ENCODE measurements at regions not wholly inside any gene's neighbourhood (a gene's known extent, or its start where the extent isn't known, plus 50 kb on each side); places are given as distances from the start of the nearest gene placed in this dataset.

DNA sequence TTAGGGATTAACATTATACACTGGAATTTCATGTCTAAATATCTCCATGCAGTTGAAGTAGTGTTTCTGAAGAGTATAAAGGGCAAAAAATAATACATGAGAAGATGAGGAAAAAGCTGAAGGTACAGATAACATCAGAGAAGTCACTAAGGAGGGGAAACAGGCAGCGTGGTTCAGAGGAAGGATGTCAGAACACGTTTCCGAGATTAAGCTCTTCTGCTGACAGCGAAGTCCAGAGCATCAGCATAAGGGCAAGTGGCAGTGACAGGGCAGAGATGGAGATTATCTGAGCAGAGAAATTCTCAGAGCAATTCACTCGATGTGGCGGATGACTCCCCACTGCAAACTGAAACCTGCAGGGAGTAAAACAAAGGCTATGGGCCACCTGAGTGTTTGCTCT is 443.2 kb upstream of the FRG1 start:
- Histone ChIP-seq H3K79me1 (ENCODE audit: low read depth, low read length) (no peaks in the 10 kb centered on the region), H3K36me3 (replicated peaks in 1 of 2; ENCODE audit: control insufficient read depth in 2 of 2, insufficient read depth in 2 of 2, low read length in 2 of 2) (no peaks in the 10 kb centered on the region), H3K27ac (replicated peaks; ENCODE audit: low read length) (no peak overlapping the region), H3K4me3 (ENCODE audit: low read length in 2 of 2) (no peak overlapping the region), H3K4me1 (ENCODE audit: control insufficient read depth in 2 of 2, insufficient read depth in 1 of 2, low read depth in 1 of 2, low read length in 2 of 2) (no peaks in the 10 kb centered on the region), H2AK5ac (ENCODE audit: low read depth, low read length) (no peak overlapping the region), H2BK120ac (ENCODE audit: low read depth, low read length) (no peak overlapping the region), H2BK15ac (ENCODE audit: low read length) (no peak overlapping the region), H4K91ac (ENCODE audit: low read depth, low read length, poor library complexity) (no peak overlapping the region), H2BK12ac (ENCODE audit: low read length) (no peak overlapping the region), H3K4me2 (ENCODE audit: insufficient read depth, low read length, poor library complexity, severe bottlenecking) (no peak overlapping the region), H3K23ac (ENCODE audit: low read depth, low read length, poor library complexity) (no peak overlapping the region), H3K4ac (ENCODE audit: low read length) (no peak overlapping the region), H3K18ac (ENCODE audit: low read length) (no peak overlapping the region), H3K9me3 (replicated peaks in 1 of 2; ENCODE audit: control insufficient read depth in 2 of 2, insufficient read depth in 1 of 2, low read depth in 1 of 2, low read length in 2 of 2) (no peaks in the 10 kb centered on the region), H2AFZ (ENCODE audit: low read length) (no peak overlapping the region), H3K9ac (ENCODE audit: low read depth, low read length, poor library complexity) (no peak overlapping the region), H2BK5ac (ENCODE audit: low read length) (no peak overlapping the region), H3K27me3 (ENCODE audit: control insufficient read depth in 3 of 3, insufficient read depth in 3 of 3, low read depth in 1 of 3, low read length in 3 of 3) (no peaks in the 10 kb centered on the region), H4K8ac (ENCODE audit: low read depth, low read length) (no peak overlapping the region), H3K14ac (ENCODE audit: low read length) (no peak overlapping the region)
- WGBS, 2 donors (ENCODE audit: extremely low coverage in 2 of 2, insufficient read length in 2 of 2, insufficient replicate concordance in 1 of 2) = no CpG with 5 or more reads among the region's 6 CpGs
- no peak for DNase-seq (ENCODE audit: low spot score)

DNA sequence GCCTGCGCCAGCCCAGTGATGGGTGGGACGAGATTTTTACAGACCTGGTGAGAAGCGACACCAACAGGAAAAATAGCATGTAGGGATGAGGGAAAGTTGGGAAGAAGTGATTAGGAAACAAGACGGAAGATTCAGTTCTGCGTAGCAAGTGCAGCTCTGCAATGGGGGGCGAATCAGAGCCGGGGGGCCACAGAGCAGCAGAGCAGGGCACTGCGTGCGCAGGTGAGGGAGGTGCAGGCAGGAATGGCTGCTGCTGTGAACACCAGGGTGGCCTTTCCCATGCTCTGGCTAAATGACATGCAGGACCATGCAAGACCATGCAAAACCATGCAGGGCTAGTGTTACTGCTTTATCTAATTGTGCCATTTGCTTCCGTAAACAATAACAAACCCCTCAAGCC is 442.7 kb upstream of the FRG1 start:
- H4K8ac ChIP-seq (ENCODE audit: low read depth, low read length) = no peak overlapping the region
- H2AK5ac ChIP-seq (ENCODE audit: low read depth, low read length) = no peak overlapping the region
- H3K23ac ChIP-seq (ENCODE audit: low read depth, low read length, poor library complexity) = no peak overlapping the region
- no CpG with 5 or more reads among the region's 10 CpGs for WGBS, 2 donors (ENCODE audit: extremely low coverage in 2 of 2, insufficient read length in 2 of 2, insufficient replicate concordance in 1 of 2)
- H2BK120ac ChIP-seq (ENCODE audit: low read depth, low read length) = no peak overlapping the region
- H3K4me1 ChIP-seq (ENCODE audit: control insufficient read depth in 2 of 2, insufficient read depth in 1 of 2, low read depth in 1 of 2, low read length in 2 of 2) = no peaks in the 10 kb centered on the region
- no peak overlapping the region for H3K4me2 ChIP-seq (ENCODE audit: insufficient read depth, low read length, poor library complexity, severe bottlenecking)
- no peak overlapping the region for H3K18ac ChIP-seq (ENCODE audit: low read length)
- H3K36me3 ChIP-seq (replicated peaks in 1 of 2; ENCODE audit: control insufficient read depth in 2 of 2, insufficient read depth in 2 of 2, low read length in 2 of 2) = no peaks in the 10 kb centered on the region
- H3K27me3 ChIP-seq (ENCODE audit: control insufficient read depth in 3 of 3, insufficient read depth in 3 of 3, low read depth in 1 of 3, low read length in 3 of 3) = no peaks in the 10 kb centered on the region
- no peak for DNase-seq (ENCODE audit: low spot score)
- no peak overlapping the region for H2BK12ac ChIP-seq (ENCODE audit: low read length)
- H3K9me3 ChIP-seq (replicated peaks in 1 of 2; ENCODE audit: control insufficient read depth in 2 of 2, insufficient read depth in 1 of 2, low read depth in 1 of 2, low read length in 2 of 2) = no peaks in the 10 kb centered on the region
- no peak overlapping the region for H3K14ac ChIP-seq (ENCODE audit: low read length)
- H4K91ac ChIP-seq (ENCODE audit: low read depth, low read length, poor library complexity) = no peak overlapping the region
- H3K4me3 ChIP-seq (ENCODE audit: low read length in 2 of 2) = no peak overlapping the region
- H2BK5ac ChIP-seq (ENCODE audit: low read length) = no peak overlapping the region
- H3K9ac ChIP-seq (ENCODE audit: low read depth, low read length, poor library complexity) = no peak overlapping the region
- no peak overlapping the region for H2BK15ac ChIP-seq (ENCODE audit: low read length)
- no peak overlapping the region for H3K27ac ChIP-seq (replicated peaks; ENCODE audit: low read length)
- H3K4ac ChIP-seq (ENCODE audit: low read length) = no peak overlapping the region
- H2AFZ ChIP-seq (ENCODE audit: low read length) = no peak overlapping the region
- no peaks in the 10 kb centered on the region for H3K79me1 ChIP-seq (ENCODE audit: low read depth, low read length)

DNA sequence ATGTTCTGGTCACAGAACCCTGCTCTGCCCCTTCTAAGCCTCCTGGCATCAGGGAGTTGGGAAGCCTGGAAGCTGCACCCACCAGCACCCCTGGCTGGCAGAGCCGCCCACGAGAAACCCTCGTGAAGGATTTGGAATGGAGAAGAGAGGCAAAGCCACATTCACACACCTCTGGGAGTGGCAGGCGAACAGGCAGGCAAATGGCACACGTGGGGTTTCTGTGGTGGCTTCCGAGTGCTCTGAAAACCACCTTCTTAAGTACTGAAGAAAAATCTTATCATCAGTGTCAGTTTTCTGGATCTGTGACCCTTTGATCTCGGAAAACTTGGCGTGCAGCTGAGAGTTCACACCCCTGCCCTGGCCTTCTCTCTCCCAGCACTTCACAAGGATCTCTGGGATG is 442.2 kb upstream of the FRG1 start:
- no peak overlapping the region for H2BK120ac ChIP-seq (ENCODE audit: low read depth, low read length)
- no peaks in the 10 kb centered on the region for H3K27me3 ChIP-seq (ENCODE audit: control insufficient read depth in 3 of 3, insufficient read depth in 3 of 3, low read depth in 1 of 3, low read length in 3 of 3)
- no peaks in the 10 kb centered on the region for H3K79me1 ChIP-seq (ENCODE audit: low read depth, low read length)
- no peak overlapping the region for H2BK5ac ChIP-seq (ENCODE audit: low read length)
- H3K14ac ChIP-seq (ENCODE audit: low read length) = no peak overlapping the region
- H3K4me3 ChIP-seq (ENCODE audit: low read length in 2 of 2) = no peak overlapping the region
- DNase-seq (ENCODE audit: low spot score) = no peak
- H3K9ac ChIP-seq (ENCODE audit: low read depth, low read length, poor library complexity) = no peak overlapping the region
- H3K9me3 ChIP-seq (replicated peaks in 1 of 2; ENCODE audit: control insufficient read depth in 2 of 2, insufficient read depth in 1 of 2, low read depth in 1 of 2, low read length in 2 of 2) = no peaks in the 10 kb centered on the region
- no peak overlapping the region for H2AFZ ChIP-seq (ENCODE audit: low read length)
- no peak overlapping the region for H4K8ac ChIP-seq (ENCODE audit: low read depth, low read length)
- H3K4me2 ChIP-seq (ENCODE audit: insufficient read depth, low read length, poor library complexity, severe bottlenecking) = no peak overlapping the region
- no peaks in the 10 kb centered on the region for H3K36me3 ChIP-seq (replicated peaks in 1 of 2; ENCODE audit: control insufficient read depth in 2 of 2, insufficient read depth in 2 of 2, low read length in 2 of 2)
- no peak overlapping the region for H3K18ac ChIP-seq (ENCODE audit: low read length)
- H4K91ac ChIP-seq (ENCODE audit: low read depth, low read length, poor library complexity) = no peak overlapping the region
- H3K4me1 ChIP-seq (ENCODE audit: control insufficient read depth in 2 of 2, insufficient read depth in 1 of 2, low read depth in 1 of 2, low read length in 2 of 2) = no peaks in the 10 kb centered on the region
- no CpG with 5 or more reads among the region's 8 CpGs for WGBS, 2 donors (ENCODE audit: extremely low coverage in 2 of 2, insufficient read length in 2 of 2, insufficient replicate concordance in 1 of 2)
- no peak overlapping the region for H3K27ac ChIP-seq (replicated peaks; ENCODE audit: low read length)
- no peak overlapping the region for H3K23ac ChIP-seq (ENCODE audit: low read depth, low read length, poor library complexity)
- H2AK5ac ChIP-seq (ENCODE audit: low read depth, low read length) = no peak overlapping the region
- no peak overlapping the region for H2BK12ac ChIP-seq (ENCODE audit: low read length)
- H3K4ac ChIP-seq (ENCODE audit: low read length) = no peak overlapping the region
- no peak overlapping the region for H2BK15ac ChIP-seq (ENCODE audit: low read length)

DNA sequence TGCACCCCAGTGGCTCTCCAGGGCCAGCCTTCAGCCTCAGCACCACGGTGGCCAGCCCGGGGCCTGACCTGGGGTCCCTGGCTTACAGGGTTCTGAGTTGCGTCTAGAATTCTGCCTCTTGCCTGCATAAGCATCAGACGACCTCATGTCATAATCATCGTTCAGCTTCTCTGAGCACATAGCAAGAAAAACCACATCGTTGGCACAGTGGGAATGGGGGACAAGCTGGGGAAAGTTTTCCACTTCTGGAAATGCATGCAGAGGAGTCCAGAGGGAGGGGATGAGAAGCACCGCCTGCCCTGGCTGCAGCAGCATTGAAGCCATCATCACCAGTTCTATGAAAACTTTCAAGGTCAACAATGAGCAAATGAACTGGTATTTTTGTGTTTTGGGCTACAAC is 441.0 kb upstream of the FRG1 start:
- no peak overlapping the region for H2BK120ac ChIP-seq (ENCODE audit: low read depth, low read length)

More for the DNA sequence above, 441.0 kb upstream of the FRG1 start:
- Histone ChIP-seq H3K27me3 (ENCODE audit: control insufficient read depth in 3 of 3, insufficient read depth in 3 of 3, low read depth in 1 of 3, low read length in 3 of 3) (no peaks in the 10 kb centered on the region), H2AK5ac (ENCODE audit: low read depth, low read length) (no peak overlapping the region), H4K91ac (ENCODE audit: low read depth, low read length, poor library complexity) (no peak overlapping the region), H2BK5ac (ENCODE audit: low read length) (no peak overlapping the region), H4K8ac (ENCODE audit: low read depth, low read length) (no peak overlapping the region), H2BK12ac (ENCODE audit: low read length) (no peak overlapping the region), H3K36me3 (replicated peaks in 1 of 2; ENCODE audit: control insufficient read depth in 2 of 2, insufficient read depth in 2 of 2, low read length in 2 of 2) (no peaks in the 10 kb centered on the region), H3K4ac (ENCODE audit: low read length) (no peak overlapping the region), H3K9me3 (replicated peaks in 1 of 2; ENCODE audit: control insufficient read depth in 2 of 2, insufficient read depth in 1 of 2, low read depth in 1 of 2, low read length in 2 of 2) (no peaks in the 10 kb centered on the region), H3K79me1 (ENCODE audit: low read depth, low read length) (no peaks in the 10 kb centered on the region), H3K4me1 (ENCODE audit: control insufficient read depth in 2 of 2, insufficient read depth in 1 of 2, low read depth in 1 of 2, low read length in 2 of 2) (no peaks in the 10 kb centered on the region), H3K4me2 (ENCODE audit: insufficient read depth, low read length, poor library complexity, severe bottlenecking) (no peak overlapping the region), H3K4me3 (ENCODE audit: low read length in 2 of 2) (no peak overlapping the region), H3K27ac (replicated peaks; ENCODE audit: low read length) (no peak overlapping the region), H3K14ac (ENCODE audit: low read length) (no peak overlapping the region), H3K18ac (ENCODE audit: low read length) (no peak overlapping the region), H3K23ac (ENCODE audit: low read depth, low read length, poor library complexity) (no peak overlapping the region), H2AFZ (ENCODE audit: low read length) (no peak overlapping the region), H3K9ac (ENCODE audit: low read depth, low read length, poor library complexity) (no peak overlapping the region), H2BK15ac (ENCODE audit: low read length) (no peak overlapping the region)
- no peak for DNase-seq (ENCODE audit: low spot score)
- no CpG with 5 or more reads among the region's 7 CpGs for WGBS, 2 donors (ENCODE audit: extremely low coverage in 2 of 2, insufficient read length in 2 of 2, insufficient replicate concordance in 1 of 2)

All from neuronal stem cell (in vitro differentiated cells).